ENCODE measurements at regions not wholly inside any gene's neighbourhood (a gene's known extent, or its start where the extent isn't known, plus 50 kb on each side); places are given as distances from the start of the nearest gene placed in this dataset.

DNA sequence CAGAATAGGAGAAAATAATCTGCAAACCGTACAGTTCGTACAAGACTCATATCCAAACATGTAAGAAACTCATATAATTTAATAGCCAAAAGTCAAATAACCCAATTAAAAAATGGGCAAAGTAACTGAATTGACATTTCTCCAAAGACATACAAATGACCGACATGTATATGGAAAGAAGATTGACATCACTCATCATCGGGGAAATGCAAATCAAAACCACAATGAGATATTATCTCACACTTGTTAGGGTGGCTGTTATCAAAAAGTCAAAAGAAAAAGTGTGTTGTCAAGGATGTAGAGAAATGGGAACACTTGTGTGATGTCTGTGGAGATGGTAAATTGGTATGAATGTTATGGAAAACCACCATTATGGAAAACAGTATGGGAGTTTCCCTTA, 70.5 kb upstream of the STXBP5 start:
- DNase-seq, result no peak
- no peaks in the 10 kb centered on the region for H3K36me3 ChIP-seq
- H3K4me3 ChIP-seq, result no peak overlapping the region
- peaks cover 3% of the 10 kb centered on the region for H3K27me3 ChIP-seq
- no peak overlapping the region for H3K27ac ChIP-seq
- intact Hi-C loops (cut with DNase I), result no loop called here
- TF ChIP-seq, protein P1, sequence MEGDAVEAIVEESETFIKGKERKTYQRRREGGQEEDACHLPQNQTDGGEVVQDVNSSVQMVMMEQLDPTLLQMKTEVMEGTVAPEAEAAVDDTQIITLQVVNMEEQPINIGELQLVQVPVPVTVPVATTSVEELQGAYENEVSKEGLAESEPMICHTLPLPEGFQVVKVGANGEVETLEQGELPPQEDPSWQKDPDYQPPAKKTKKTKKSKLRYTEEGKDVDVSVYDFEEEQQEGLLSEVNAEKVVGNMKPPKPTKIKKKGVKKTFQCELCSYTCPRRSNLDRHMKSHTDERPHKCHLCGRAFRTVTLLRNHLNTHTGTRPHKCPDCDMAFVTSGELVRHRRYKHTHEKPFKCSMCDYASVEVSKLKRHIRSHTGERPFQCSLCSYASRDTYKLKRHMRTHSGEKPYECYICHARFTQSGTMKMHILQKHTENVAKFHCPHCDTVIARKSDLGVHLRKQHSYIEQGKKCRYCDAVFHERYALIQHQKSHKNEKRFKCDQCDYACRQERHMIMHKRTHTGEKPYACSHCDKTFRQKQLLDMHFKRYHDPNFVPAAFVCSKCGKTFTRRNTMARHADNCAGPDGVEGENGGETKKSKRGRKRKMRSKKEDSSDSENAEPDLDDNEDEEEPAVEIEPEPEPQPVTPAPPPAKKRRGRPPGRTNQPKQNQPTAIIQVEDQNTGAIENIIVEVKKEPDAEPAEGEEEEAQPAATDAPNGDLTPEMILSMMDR (IDR thresholded peaks at IDR 0.05), result no peak
- TF ChIP-seq EP300 (IDR thresholded peaks at IDR 0.05), result no peak
- no peak for TF ChIP-seq POLR2A (IDR thresholded peaks at IDR 0.05)
- WGBS, 3 donors, result 94 to 95% (median 94%) methylated on average over 4 of the region's 4 CpGs
- H3K9me3 ChIP-seq, result no peaks in the 10 kb centered on the region
- no peaks in the 10 kb centered on the region for H3K4me1 ChIP-seq (ENCODE audit: insufficient read depth)

DNA sequence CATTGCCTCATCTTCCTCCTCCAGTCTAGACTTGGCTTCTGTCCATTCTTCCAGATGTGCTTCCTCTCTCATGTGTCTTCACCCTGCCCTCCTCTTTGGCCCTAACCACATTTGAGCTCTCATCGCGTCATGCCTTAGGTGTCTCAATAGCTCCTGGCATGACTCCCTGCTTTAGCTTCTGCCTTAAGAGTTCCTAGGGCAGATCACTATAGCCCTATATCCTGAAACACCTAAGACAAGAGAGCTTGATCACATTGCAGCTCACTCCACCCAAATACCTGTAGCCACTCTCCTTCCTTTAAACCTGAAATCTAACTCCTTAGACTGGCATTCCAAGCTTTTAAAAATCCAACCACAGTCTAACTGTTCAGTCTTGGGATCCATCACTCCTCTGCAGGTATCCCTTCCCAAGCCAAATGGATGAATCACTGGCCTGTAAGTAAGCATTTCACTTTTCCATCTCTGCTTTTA, 69.0 kb upstream of the STXBP5 start:
- Histone ChIP-seq H3K4me3 (no peak overlapping the region), H3K27me3 (peaks cover 3% of the 10 kb centered on the region), H3K27ac (no peak overlapping the region), H3K4me1 (ENCODE audit: insufficient read depth) (no peaks in the 10 kb centered on the region), H3K9me3 (no peaks in the 10 kb centered on the region), H3K36me3 (no peaks in the 10 kb centered on the region)
- intact Hi-C loops (cut with DNase I), result no loop called here
- DNase-seq, result no peak
- WGBS, 3 donors, result 22 to 28% (median 22%) methylated on average over 2 of the region's 2 CpGs
- TF ChIP-seq EP300 (IDR thresholded peaks at IDR 0.05) (no peak), POLR2A (IDR thresholded peaks at IDR 0.05) (no peak)
- TF ChIP-seq, protein P1 (IDR thresholded peaks at IDR 0.05), result no peak

DNA sequence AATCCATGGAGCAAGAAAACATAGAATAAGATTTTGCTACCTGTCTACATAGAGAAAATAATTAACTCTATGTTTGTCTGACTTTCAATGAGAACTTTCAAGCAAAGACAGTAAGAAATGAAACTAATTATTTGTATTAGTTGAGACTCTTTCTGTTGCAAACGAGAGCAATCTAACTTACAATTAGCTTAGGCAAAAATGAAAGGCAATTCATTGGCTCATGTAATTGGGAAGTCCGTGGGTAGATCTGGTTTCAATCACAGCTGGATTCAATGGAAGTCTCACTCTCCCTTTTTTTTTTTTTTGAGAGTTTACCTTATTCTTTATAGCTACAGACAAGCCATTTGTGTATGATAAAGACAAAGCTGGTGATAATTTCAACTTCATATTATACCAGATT, 68.2 kb upstream of the STXBP5 start:
- TF ChIP-seq POLR2A (IDR thresholded peaks at IDR 0.05) (no peak), EP300 (IDR thresholded peaks at IDR 0.05) (no peak)
- TF ChIP-seq, protein P1 (IDR thresholded peaks at IDR 0.05), result no peak
- intact Hi-C loops (cut with DNase I), result no loop called here
- DNase-seq, result no peak

DNA sequence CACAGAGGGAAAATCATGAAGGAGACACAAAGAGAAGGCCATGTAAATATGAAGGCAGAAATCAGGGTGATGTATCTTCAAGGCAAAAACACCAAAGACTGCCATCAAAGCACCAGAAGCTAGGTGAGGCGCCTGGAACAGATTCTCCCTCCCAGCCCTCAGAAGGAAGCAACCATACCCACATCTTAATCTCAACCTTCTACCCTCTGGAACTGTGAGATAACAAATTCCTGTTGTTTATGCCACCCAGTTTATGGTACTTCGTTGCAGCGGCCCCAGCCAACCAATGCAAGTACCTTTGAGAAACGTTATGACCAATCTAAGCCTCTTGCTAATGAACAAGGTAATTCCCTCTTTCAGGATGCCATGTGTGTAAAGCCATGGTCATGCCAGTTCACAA, 66.2 kb upstream of the STXBP5 start:
- Histone ChIP-seq H3K27me3 (no peaks in the 10 kb centered on the region), H3K4me1 (ENCODE audit: insufficient read depth) (no peaks in the 10 kb centered on the region), H3K27ac (no peak overlapping the region), H3K9me3 (no peaks in the 10 kb centered on the region), H3K36me3 (no peaks in the 10 kb centered on the region), H3K4me3 (no peak overlapping the region)
- intact Hi-C loops (cut with DNase I), result no loop called here
- WGBS, 3 donors, result 78 to 94% (median 91%) methylated on average over 4 of the region's 4 CpGs
- TF ChIP-seq EP300 (IDR thresholded peaks at IDR 0.05) (no peak), POLR2A (IDR thresholded peaks at IDR 0.05) (no peak)
- TF ChIP-seq, protein P1 (IDR thresholded peaks at IDR 0.05), result no peak
- DNase-seq, result no peak

More for the DNA sequence above, 68.2 kb upstream of the STXBP5 start:
- Histone ChIP-seq H3K4me1 (ENCODE audit: insufficient read depth) (no peaks in the 10 kb centered on the region), H3K27ac (no peak overlapping the region), H3K9me3 (no peaks in the 10 kb centered on the region), H3K27me3 (no peaks in the 10 kb centered on the region), H3K4me3 (no peak overlapping the region), H3K36me3 (no peaks in the 10 kb centered on the region)
- 56 to 61% (median 57%) methylated on average over 2 of the region's 2 CpGs for WGBS, 3 donors

All from ovary (tissue), 7 donors.